HL-60/S4 (cell line): ENCODE measurements at regions not wholly inside any gene's neighbourhood (a gene's known extent, or its start where the extent isn't known, plus 50 kb on each side); places are given as distances from the start of the nearest gene placed in this dataset.

Source experiments
- in situ Hi-C: fragments of 300-500 bp; cut with MboI; formaldehyde crosslinking; loops from 2 replicates; pipeline ENCODE4 v1.14.3; 2022; ENCODE audit warnings: low sequenced_read_pairs

DNA sequence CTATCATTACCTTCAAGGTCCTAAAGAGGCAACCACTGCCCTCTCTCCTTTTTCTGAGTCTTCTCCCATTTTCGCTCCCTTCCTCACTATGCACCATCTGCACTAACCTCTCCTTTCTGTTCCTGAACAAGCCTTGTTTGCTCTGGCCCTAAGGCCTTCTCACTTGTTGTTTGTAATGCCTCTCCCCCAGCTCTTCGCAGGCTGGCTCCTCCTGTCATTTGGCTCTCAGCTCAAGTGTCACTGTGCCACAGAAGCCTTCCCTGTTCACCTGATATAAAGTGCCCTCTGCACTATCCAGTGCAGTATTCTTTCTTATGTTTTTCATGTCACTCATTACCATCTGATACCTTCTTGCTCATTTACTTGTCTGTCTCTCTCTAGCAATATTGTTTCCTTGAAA is 303.7 kb downstream of the KCNN2 start:
- in situ Hi-C loops: no loop called here

- in situ Hi-C loops: no loop called here
Observed at GRCh38 chr5:114660791-114661190, 298.9 kb downstream of the KCNN2 start.

DNA sequence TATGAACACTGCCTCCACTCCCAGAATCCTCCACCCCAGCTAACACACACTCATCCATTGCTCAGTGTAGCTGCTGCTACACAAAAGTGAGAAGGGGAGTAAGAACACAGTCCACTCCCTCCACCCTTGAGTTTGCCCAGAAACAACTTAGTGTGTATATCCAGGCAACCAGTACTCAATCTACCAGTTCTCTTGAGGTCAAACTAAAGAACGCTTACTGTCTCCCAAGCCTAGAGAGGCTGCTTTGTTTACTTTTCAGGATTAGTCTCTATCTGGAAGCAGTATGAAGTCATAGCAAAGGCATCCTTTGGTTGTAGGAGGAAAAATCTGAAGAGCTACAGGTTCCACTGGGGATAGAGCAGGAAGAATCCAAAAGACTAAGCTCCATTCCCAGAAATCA is 296.3 kb downstream of the KCNN2 start:
- in situ Hi-C loops: no loop called here

DNA sequence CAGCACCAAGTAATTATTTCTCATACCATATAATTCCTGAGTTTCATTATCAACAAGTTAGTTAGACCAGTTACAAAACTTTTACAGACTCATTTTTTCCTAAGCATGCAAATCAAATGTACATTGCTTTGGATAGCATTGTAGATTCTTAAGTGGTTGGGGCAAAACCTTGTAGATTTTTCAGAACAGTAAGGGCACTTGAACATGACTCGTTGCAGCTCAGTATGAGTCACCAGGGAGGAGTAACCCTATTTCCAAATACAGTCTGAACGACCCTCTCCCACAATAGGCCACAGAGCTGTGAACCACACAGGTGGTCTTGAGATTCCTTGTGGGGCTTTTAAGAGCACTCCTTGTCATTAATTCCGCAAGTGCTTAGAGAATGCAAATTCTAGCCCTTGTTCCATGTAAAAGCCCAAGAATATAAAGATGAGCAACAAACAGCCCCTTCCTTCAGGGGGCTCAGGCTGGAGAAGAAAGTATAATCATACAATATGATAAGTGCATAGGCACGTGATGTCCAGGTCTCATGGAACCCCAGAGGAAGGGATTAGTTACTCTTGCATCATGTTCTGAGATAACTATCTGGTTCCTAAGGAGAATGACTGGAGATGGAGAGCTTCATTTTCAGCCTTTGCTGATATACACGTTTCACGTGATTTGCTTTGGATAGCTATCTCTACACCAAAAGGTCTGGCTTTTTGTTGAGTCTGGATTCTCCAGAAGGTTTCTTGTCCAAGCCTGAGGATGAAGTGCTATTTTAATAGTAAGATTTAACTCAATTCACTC is 295.7 kb downstream of the KCNN2 start:
- in situ Hi-C loops: no loop called here

GRCh38 chr5:114649878-114650277 is 288.0 kb downstream of the KCNN2 start:
- in situ Hi-C loops: no loop called here

- in situ Hi-C loops: no loop called here
Observed at GRCh38 chr5:114648940-114649339, 287.1 kb downstream of the KCNN2 start.

- in situ Hi-C loops: no loop called here
Observed at GRCh38 chr5:114644576-114644975, 282.7 kb downstream of the KCNN2 start.

DNA sequence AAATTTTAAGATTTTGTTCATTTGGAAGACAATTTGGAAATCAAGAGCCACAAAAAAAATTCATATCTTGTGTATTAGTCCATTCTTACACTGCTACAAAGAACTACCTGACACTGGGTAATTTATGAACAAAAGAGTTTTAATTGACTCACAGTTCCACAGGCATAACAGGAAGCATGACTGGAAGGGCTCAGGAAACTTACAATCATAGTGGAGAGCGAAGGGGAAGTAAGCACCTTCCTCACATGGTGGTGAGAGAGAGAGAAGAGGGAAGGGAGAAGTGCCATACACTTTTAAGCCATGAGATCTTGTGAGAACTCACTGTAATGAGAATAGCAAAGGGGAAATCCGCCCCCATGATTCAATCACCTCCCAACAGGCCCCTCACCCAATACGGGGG is 274.4 kb downstream of the KCNN2 start:
- in situ Hi-C loops: no loop called here

DNA sequence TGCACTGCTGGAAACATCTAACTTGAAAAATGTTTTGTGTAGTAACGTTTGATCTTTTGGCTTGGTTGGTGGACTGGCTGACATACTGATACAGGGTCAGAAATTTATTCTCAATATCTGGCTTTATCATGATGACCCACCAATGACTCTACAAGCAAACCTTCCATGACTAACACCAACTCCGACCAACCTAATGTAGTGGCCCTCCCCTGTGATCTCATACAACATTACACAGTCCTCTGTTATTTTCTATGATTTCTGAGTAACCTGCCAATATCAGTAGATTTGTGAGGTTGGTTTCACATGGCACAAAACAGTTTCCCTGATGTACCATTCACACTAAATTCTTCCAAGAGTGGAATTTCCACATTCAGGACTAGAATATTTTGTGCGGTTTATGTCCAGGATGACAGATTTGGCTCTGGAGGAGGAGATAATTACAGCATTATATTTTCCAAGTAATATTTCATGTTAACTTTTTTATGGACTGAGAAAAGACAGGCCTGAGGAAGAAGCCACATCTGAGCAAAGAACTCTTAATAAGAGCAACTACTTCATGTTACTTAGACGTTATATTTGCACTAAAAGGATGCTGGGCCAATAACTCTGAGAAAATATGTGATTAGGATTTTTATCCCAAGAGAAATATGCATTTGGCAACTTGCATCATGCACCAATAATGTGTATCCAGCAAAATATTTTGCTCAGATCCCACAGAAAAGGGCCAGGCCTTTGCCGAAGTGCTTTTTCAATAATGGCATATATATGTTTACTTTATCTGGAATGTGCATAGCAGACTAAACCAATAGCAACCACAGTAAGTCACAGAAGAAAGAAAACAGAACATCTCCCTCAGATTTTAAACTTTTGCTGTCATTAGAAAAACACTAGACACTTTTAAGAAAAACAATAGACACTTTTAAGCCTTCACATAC is 273.4 kb downstream of the KCNN2 start:
- in situ Hi-C loops: no loop called here

- in situ Hi-C loops: no loop called here
Observed at GRCh38 chr5:114634517-114634916, 272.6 kb downstream of the KCNN2 start.

DNA sequence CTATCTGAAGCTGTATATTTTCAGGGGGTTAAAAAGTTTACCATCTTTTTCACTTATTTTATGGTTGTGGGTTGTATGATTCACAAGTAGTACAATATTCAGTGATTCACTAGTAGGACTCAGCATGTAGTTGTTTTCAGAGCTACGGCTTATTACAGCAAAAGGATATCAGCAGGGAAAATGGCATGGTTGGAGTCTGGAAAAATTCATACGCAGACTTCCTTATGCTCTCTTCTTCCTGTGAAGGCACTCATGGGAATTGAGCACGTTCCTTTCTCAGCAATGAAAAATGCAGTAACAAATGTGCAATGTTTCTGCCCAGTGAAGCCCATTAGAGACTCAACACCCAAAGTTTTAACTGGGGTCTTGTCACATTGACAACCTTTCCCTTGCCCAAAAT is 250.5 kb downstream of the KCNN2 start:
- in situ Hi-C loops: no loop called here

- in situ Hi-C loops: no loop called here
Observed at GRCh38 chr5:114581136-114581535, 219.3 kb downstream of the KCNN2 start.

GRCh38 chr5:114565871-114566270 is 204.0 kb downstream of the KCNN2 start:
- in situ Hi-C loops: no loop called here

DNA sequence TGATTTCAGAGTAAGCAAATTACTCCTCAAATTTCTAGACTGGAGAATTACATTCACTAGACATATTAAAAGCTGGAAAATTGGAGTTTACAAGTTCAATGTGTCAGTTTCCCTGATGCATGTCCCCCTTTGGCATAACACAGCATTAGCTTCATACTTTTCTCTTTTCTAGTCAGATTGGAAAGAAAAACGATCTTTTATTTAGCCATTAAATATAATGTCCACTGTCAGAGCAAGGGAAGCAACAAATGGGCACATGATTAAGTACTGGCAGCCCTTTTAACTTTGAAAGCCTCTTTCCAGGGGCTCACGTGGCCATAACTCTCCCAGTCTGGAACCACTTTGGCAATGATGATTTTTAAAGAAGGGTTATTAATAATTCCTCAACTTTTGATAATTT is 203.3 kb downstream of the KCNN2 start:
- in situ Hi-C loops: no loop called here

- in situ Hi-C loops: no loop called here
Observed at GRCh38 chr5:114561415-114561814, 199.5 kb downstream of the KCNN2 start.
